COR-L47 (cell line): ENCODE measurements at regions not wholly inside any gene's neighbourhood (a gene's known extent, or its start where the extent isn't known, plus 50 kb on each side); places are given as distances from the start of the nearest gene placed in this dataset.
A peak's percentile ranks its signal among the peaks of the same experiment; 100 is the strongest.
"Not testable (repeated sequence)": the region's sequence is repeated elsewhere in the genome, so short reads cannot be mapped to it uniquely, and the experiment has no call there.

Experiments
- DNase-seq: peaks from one replicate; lab custom pipeline; 2025; lab: John Stamatoyannopoulos, UW

GRCh38 chr7:50251765-50252164 lies 52.8 kb upstream of the IKZF1 start:
- DNase-seq, result no peak

- DNase-seq, result no peak
Observed at GRCh38 chr7:50246551-50246950, 58.0 kb upstream of the IKZF1 start.

GRCh38 chr7:50242111-50242510 lies 62.4 kb upstream of the IKZF1 start:
- not testable (repeated sequence) for DNase-seq

- not testable (repeated sequence) for DNase-seq
Observed at GRCh38 chr7:50240699-50241098, 63.8 kb upstream of the IKZF1 start.

GRCh38 chr7:50229964-50230363 lies 74.6 kb upstream of the IKZF1 start:
- no peak for DNase-seq

GRCh38 chr7:50228148-50228547 lies 76.4 kb upstream of the IKZF1 start:
- DNase-seq, result no peak

GRCh38 chr7:50227726-50228125 lies 76.8 kb upstream of the IKZF1 start:
- no peak for DNase-seq

GRCh38 chr7:50226669-50227068 lies 77.8 kb upstream of the IKZF1 start:
- no peak for DNase-seq

- no peak for DNase-seq
Observed at GRCh38 chr7:50226145-50226544, 78.4 kb upstream of the IKZF1 start.

GRCh38 chr7:50221433-50221832 lies 83.1 kb upstream of the IKZF1 start:
- DNase-seq, result no peak

GRCh38 chr7:50221028-50221427 lies 83.5 kb upstream of the IKZF1 start:
- no peak for DNase-seq

GRCh38 chr7:50220273-50220672 lies 84.2 kb upstream of the IKZF1 start:
- DNase-seq, result no peak

- DNase-seq, result no peak
Observed at GRCh38 chr7:50217821-50218281, 86.7 kb upstream of the IKZF1 start.

GRCh38 chr7:50217401-50217800 lies 87.1 kb upstream of the IKZF1 start:
- no peak for DNase-seq

GRCh38 chr7:50216626-50217025 lies 87.9 kb upstream of the IKZF1 start:
- no peak for DNase-seq

- DNase-seq, result no peak
Observed at GRCh38 chr7:50214771-50215170, 89.7 kb upstream of the IKZF1 start.

GRCh38 chr7:50214126-50214670 lies 90.3 kb upstream of the IKZF1 start:
- DNase-seq, result no peak

GRCh38 chr7:50213622-50214017 lies 90.9 kb upstream of the IKZF1 start:
- DNase-seq, result no peak

GRCh38 chr7:50212666-50213621 lies 91.6 kb upstream of the IKZF1 start:
- DNase-seq, result no peak

- DNase-seq, result no peak
Observed at GRCh38 chr7:50212016-50212325, 92.5 kb upstream of the IKZF1 start.

GRCh38 chr7:50211130-50212015 lies 93.1 kb upstream of the IKZF1 start:
- peak; percentile 58 for DNase-seq

- DNase-seq, result no peak
Observed at GRCh38 chr7:50210706-50211115, 93.8 kb upstream of the IKZF1 start.
